ENCODE measurements at regions not wholly inside any gene's neighbourhood (a gene's known extent, or its start where the extent isn't known, plus 50 kb on each side); places are given as distances from the start of the nearest gene placed in this dataset.

DNA sequence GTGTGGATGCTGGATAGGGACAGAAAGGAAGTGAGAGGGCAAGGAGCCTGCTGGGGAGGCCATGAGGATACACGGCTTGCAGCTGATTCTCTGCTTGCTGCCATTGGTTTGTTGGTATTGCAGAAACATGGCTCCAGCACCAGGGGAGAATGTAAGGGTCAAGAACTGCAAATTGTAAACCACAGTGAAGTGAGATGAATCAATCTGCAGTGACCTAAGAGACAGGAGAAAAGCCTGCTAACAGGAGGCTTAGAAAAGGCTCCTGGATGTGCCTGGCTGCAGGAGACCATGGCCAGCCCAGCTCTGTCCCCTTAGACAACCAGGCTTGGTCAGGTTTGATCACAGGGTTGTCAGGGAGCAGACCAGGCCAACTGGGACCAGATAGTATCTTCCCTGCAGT is 233.7 kb upstream of the CADM1 start:
- H3K4me3 ChIP-seq (ENCODE audit: low read length): no peak overlapping the region
- no peak for TF ChIP-seq ZNF274 (IDR thresholded peaks at IDR 0.05; ENCODE audit: low read depth, low read length)

- TF ChIP-seq ZNF274 (IDR thresholded peaks at IDR 0.05; ENCODE audit: low read depth, low read length): no peak
These were observed 231.9 kb upstream of the CADM1 start for GRCh38 chr11:115736146-115736545.

DNA sequence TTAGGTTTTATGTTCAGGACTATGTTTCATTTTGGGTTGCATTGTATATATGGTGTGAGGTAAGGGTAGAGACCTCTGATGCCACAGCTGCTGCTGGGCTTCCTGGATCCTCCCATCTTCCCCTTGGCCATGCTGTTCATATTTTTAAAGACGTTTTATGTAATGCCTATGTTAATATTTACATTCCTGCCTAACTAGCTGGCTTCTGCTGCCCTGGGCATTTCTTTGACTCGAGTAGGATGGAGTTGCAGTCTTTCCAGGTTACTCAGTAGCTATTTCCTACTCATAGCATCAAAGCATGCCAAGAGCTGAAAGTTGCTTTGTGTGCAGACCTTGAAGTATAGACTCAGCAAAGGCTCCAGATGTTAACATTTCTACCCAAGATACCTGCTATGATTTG is 220.5 kb upstream of the CADM1 start:
- H3K4me3 ChIP-seq (ENCODE audit: low read length): no peak overlapping the region
- no peak for TF ChIP-seq ZNF274 (IDR thresholded peaks at IDR 0.05; ENCODE audit: low read depth, low read length)

More at GRCh38 chr11:115736146-115736545, 231.9 kb upstream of the CADM1 start:
- H3K4me3 ChIP-seq (ENCODE audit: low read length): no peak overlapping the region

- no peak overlapping the region for H3K4me3 ChIP-seq (ENCODE audit: low read length)
- TF ChIP-seq ZNF274 (IDR thresholded peaks at IDR 0.05; ENCODE audit: low read depth, low read length): no peak
These were observed 218.5 kb upstream of the CADM1 start for GRCh38 chr11:115722711-115723110.

DNA sequence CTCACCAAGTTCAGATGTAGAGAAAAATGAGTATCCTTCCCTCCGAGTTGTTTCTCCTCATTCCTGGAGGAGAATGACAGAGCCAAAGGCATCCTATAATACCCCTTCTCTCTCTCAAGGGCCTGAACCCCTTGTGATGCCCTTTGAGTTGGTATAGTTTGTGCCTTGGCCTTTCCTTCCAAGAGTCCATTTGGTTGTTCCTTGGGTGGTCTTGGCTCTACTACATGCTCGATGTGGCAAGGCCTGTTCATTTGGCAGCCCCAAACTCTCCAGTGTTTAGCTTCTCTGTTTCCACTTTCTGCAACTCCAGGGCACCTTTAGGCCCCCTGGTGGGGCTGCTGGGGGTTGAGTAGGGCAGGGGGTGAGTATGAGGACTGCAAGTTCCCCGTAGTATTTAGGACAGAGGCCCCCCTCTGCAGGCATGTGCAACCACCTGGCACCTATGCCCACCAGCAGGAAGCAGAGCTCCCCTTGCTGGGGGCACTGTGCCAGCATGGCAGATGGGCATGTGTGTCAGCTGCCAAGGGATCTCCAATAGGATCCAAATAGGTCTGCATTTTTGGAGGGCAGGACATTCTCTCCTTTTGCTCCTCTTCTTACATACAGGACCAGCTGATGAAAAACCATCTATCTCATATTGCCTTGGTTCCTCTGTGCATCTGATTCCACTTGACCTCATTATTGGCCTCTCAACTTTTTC is 217.2 kb upstream of the CADM1 start:
- no peak for TF ChIP-seq ZNF274 (IDR thresholded peaks at IDR 0.05; ENCODE audit: low read depth, low read length)
- no peak overlapping the region for H3K4me3 ChIP-seq (ENCODE audit: low read length)

GRCh38 chr11:115720602-115721245 is 216.5 kb upstream of the CADM1 start:
- no peak overlapping the region for H3K4me3 ChIP-seq (ENCODE audit: low read length)
- no peak for TF ChIP-seq ZNF274 (IDR thresholded peaks at IDR 0.05; ENCODE audit: low read depth, low read length)

GRCh38 chr11:115718945-115719344 is 214.7 kb upstream of the CADM1 start:
- no peak for TF ChIP-seq ZNF274 (IDR thresholded peaks at IDR 0.05; ENCODE audit: low read depth, low read length)
- H3K4me3 ChIP-seq (ENCODE audit: low read length): no peak overlapping the region

GRCh38 chr11:115718106-115718505 is 213.9 kb upstream of the CADM1 start:
- no peak overlapping the region for H3K4me3 ChIP-seq (ENCODE audit: low read length)
- no peak for TF ChIP-seq ZNF274 (IDR thresholded peaks at IDR 0.05; ENCODE audit: low read depth, low read length)

GRCh38 chr11:115716601-115717529 is 212.7 kb upstream of the CADM1 start:
- no peak for TF ChIP-seq ZNF274 (IDR thresholded peaks at IDR 0.05; ENCODE audit: low read depth, low read length)
- H3K4me3 ChIP-seq (ENCODE audit: low read length): no peak overlapping the region

DNA sequence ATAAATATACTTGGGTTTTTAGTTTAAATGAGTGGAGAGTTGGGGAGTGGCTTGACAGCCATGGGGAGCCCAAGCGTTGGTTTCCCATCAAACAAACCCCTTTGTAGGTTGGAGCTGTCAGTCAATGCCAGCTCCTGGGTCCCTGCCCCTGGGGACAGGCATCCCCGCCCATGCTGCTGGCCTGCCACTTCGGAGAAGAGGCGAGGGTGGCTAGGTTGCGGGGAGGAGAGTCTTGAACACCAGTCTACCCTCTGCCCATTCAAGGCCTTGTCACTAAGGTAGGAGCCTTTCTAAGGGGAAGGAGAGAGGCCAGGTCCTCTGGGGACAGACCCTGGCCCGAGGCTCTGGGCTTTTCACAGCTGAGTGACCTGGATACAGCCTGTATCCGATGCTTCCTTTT is 211.9 kb upstream of the CADM1 start:
- no peak overlapping the region for H3K4me3 ChIP-seq (ENCODE audit: low read length)
- TF ChIP-seq ZNF274 (IDR thresholded peaks at IDR 0.05; ENCODE audit: low read depth, low read length): no peak

DNA sequence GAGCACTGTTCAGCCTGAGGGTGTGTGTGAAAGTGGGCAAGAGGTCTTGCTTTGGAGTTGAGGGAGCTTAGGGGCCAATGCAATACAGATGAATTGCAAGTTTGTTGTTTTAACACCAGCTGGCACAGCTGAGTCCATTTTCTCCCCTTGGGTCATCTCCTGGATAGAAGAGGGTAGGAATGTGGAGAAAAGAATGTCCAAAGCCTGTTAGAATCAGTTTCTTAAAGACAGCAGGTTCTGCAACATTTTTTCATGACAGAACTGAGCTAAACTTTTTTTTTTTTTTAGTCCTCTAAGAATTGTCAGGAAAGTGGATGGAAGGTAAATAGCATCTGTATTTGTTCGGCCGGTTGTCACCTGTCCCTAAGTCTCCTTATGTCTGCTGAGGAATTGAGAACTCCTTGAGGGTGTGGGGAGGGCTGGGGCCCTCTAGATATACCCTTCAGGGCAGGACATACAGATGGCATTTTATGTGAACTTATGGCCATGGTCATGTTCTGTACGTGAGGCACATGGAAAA is 211.1 kb upstream of the CADM1 start:
- no peak for TF ChIP-seq ZNF274 (IDR thresholded peaks at IDR 0.05; ENCODE audit: low read depth, low read length)
- no peak overlapping the region for H3K4me3 ChIP-seq (ENCODE audit: low read length)

DNA sequence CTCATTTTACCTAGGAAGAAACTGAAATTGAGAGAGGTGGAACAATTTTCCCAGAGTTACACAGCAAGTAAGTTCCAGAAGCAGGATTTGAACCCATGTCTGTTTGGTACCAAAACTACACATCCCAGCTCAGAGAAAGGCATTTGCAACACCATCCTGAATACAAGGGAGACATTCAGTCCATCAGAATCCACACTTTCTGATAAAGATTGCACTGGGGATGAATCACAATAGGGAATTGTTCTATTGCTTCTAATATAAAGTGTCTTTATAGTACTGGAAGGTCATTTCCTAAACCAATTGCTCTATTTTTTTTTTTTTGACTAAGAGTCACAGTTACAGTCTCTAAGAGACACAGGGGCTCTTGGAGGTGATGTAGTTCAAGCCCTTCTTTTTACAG is 208.1 kb upstream of the CADM1 start:
- TF ChIP-seq ZNF274 (IDR thresholded peaks at IDR 0.05; ENCODE audit: low read depth, low read length): no peak

DNA sequence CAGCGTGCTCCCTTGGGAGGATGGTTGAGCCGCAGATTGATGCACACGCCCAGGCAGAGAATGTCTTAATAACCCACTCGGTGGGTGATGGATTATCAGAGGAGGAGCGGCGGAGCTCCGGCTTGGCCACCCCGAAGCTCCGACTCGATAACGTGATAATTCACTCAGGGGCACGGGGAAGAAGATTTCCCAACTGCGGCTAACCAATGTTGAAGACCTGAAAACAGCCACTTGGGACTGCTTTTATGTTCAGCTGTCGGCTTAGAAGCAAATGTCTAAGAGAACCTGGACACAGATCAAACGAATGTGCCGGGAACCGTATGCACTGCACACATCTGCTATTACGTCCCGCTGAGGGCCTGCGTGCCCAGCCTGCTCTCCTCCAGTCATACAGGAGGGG is 206.8 kb upstream of the CADM1 start:
- H3K4me3 ChIP-seq (ENCODE audit: low read length): no peak overlapping the region
- no peak for TF ChIP-seq ZNF274 (IDR thresholded peaks at IDR 0.05; ENCODE audit: low read depth, low read length)

More for the DNA sequence above, 208.1 kb upstream of the CADM1 start:
- no peak overlapping the region for H3K4me3 ChIP-seq (ENCODE audit: low read length)

DNA sequence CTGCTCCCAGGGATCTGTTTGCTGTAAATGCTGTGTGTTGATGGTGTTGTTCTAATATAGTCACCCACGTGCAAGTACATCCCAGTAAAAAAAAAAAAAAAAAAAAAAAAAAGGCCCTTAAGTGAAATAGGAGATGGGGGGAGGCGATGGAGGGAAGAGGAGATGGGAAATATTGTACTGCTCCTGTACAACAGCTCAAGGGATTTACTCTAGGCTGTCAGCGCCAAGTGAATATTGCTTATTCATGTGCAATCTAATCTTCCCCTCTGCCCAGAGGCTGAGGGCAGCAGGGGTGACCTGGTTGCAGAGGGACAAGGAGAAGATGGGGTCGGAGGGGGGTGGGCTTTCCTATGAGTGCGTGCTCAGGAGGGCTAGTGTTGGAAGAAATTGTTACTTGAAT is 206.2 kb upstream of the CADM1 start:
- no peak overlapping the region for H3K4me3 ChIP-seq (ENCODE audit: low read length)
- no peak for TF ChIP-seq ZNF274 (IDR thresholded peaks at IDR 0.05; ENCODE audit: low read depth, low read length)

Measured in GM08714 (cell line).